ENCODE measurements at regions not wholly inside any gene's neighbourhood (a gene's known extent, or its start where the extent isn't known, plus 50 kb on each side); places are given as distances from the start of the nearest gene placed in this dataset.

DNA sequence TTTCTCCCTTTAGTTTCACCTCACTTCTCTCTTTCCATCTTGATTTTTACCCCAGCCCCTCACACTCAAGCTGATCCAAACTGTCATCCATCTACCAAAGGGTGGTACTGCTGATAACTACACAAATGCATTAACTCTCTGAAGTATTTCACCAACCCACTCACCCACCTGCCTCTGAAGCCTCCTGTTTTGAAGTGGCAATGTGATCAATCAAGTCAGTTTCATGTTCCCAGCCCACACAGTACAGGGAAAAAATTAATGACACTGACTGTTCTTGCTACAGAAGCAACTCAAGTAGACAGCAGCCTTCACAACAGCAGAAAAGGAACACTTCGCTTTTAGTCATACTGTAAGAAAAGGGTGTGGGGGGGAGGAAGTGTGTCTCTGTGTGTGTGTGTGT lies 183.0 kb upstream of the NOCT start:
- TF ChIP-seq POLR2A (IDR thresholded peaks at IDR 0.05; ENCODE audit: low read length) (no peak), GATA1 (IDR thresholded peaks at IDR 0.05; ENCODE audit: low read depth, low read length) (no peak)
